Mesothelial cell of epicardium (in vitro differentiated cells): ENCODE measurements at regions not wholly inside any gene's neighbourhood (a gene's known extent, or its start where the extent isn't known, plus 50 kb on each side); places are given as distances from the start of the nearest gene placed in this dataset.

Experiments
- DNase-seq, 2 experiments: peaks; one replicate each; pipeline ENCODE4 v3.0.0; 2021; ENCODE audit warnings: low spot score in 2 of 2; ENCODE audit not compliant: unreplicated experiment in 2 of 2
- H3K27ac Mint-ChIP-seq: 2 replicates; pipeline ENCODE4 v1.8.0; 2021; ENCODE audit warnings: mixed read lengths
- H3K27me3 Mint-ChIP-seq: 2 replicates; pipeline ENCODE4 v1.8.0; 2021; ENCODE audit warnings: low read depth, mixed read lengths
- H3K36me3 Mint-ChIP-seq: 2 replicates; pipeline ENCODE4 v1.8.0; 2021; ENCODE audit warnings: mixed read lengths
- H3K4me1 Mint-ChIP-seq: 2 replicates; pipeline ENCODE4 v1.8.0; 2021; ENCODE audit warnings: mixed read lengths
- H3K4me3 Mint-ChIP-seq: 2 replicates; pipeline ENCODE4 v1.8.0; 2021; ENCODE audit warnings: mild to moderate bottlenecking, moderate library complexity, mixed read lengths
- H3K9me3 Mint-ChIP-seq: 2 replicates; pipeline ENCODE4 v1.8.0; 2021; ENCODE audit warnings: mixed read lengths
- TF ChIP-seq, protein P1 (sequence below): fragments of 200-600 bp; sonication (generic); IDR thresholded peaks from one replicate; pipeline ENCODE4 v1.5.0; 2021; ENCODE audit warnings: antibody characterized with exemption; ENCODE audit not compliant: unreplicated experiment

DNA sequence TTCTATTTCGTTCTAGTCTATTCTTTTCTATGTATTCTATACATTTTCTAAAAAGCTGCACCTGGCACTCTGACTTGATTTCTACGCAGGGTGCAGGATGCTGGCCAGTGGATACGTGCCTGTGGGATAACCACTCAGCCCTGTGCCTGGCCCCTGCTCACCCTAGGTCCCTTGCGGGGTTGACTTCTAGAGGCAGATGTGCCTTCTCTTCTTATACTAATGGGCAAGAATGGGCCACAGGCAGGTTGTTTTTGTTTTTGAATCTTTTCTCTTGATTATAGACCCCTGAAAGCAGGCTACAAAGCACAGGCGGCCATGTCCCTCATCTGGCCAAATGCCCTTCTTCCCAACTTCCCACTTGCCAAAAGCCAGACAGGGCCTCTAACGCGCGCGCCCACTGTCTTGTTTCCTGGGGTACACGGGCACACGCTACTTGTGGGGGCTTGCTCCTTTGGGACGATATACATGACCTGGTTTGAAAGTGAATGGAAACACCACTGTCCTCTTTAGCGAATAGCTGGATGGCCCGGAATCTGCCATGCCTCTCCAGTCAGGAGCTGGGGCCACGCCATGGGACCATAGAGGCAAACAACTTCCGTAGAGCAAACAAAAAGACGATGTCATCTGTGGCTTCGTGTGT is 162.7 kb upstream of the IRX2 start:
- no peak overlapping the region for H3K27ac Mint-ChIP-seq
- peak in 1 of 2 experiments; percentile 29 for DNase-seq

DNA sequence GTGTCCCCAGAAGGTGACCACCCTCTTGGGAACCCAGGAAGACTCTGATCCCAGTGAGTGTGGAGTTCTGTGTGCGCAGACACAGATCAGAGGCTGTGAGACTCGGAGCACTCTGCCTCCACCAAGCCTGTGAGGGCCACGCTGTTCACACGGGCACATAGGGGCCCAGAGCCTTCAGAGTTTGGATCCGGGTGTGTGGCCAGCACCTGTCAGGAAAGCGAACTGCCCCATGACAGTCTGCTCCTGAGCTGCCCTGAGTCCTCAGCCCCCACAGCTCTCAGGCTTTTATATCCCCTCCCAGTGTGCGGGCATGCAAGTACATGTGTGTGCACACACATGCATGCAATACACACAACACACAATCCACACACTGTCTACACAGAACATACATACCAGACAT is 161.8 kb upstream of the IRX2 start:
- Mint-ChIP-seq H3K4me1 (peaks cover 3% of the 10 kb centered on the region), H3K27ac (no peak overlapping the region), H3K36me3 (no peaks in the 10 kb centered on the region), H3K27me3 (peaks cover 44% of the 10 kb centered on the region), H3K9me3 (no peaks in the 10 kb centered on the region), H3K4me3 (no peak overlapping the region)
- DNase-seq, result peak in 1 of 2 experiments; percentile 24
- TF ChIP-seq, protein P1, sequence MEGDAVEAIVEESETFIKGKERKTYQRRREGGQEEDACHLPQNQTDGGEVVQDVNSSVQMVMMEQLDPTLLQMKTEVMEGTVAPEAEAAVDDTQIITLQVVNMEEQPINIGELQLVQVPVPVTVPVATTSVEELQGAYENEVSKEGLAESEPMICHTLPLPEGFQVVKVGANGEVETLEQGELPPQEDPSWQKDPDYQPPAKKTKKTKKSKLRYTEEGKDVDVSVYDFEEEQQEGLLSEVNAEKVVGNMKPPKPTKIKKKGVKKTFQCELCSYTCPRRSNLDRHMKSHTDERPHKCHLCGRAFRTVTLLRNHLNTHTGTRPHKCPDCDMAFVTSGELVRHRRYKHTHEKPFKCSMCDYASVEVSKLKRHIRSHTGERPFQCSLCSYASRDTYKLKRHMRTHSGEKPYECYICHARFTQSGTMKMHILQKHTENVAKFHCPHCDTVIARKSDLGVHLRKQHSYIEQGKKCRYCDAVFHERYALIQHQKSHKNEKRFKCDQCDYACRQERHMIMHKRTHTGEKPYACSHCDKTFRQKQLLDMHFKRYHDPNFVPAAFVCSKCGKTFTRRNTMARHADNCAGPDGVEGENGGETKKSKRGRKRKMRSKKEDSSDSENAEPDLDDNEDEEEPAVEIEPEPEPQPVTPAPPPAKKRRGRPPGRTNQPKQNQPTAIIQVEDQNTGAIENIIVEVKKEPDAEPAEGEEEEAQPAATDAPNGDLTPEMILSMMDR, result no peak

More for the DNA sequence above, 162.7 kb upstream of the IRX2 start:
- TF ChIP-seq, protein P1, result no peak
- H3K4me3 Mint-ChIP-seq, result no peak overlapping the region
- no peaks in the 10 kb centered on the region for H3K9me3 Mint-ChIP-seq
- peaks cover 44% of the 10 kb centered on the region for H3K27me3 Mint-ChIP-seq
- H3K4me1 Mint-ChIP-seq, result peaks cover 3% of the 10 kb centered on the region
- no peaks in the 10 kb centered on the region for H3K36me3 Mint-ChIP-seq

DNA sequence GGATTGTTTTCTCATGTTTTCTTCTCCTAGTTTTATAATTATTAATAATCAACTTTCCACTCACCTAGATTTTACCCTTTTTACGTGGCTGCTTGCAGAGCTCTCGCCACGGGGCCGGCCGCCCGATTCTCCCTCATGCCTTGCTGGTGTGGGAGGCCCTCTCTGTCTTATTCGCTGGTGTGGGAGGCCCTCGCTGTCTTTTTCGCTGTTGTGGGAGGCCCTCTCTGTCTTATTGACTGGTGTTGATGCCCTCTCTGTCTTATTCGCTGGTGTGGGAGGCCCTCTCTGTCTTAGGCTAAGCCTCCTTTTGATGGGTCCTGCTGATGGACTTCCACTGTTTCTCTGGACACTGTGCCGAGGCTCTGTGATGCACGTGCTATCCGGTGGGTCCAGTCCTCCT is 161.3 kb upstream of the IRX2 start:
- peaks cover 3% of the 10 kb centered on the region for H3K4me1 Mint-ChIP-seq
- peak in 1 of 2 experiments; percentile 27 for DNase-seq
- H3K36me3 Mint-ChIP-seq, result no peaks in the 10 kb centered on the region

DNA sequence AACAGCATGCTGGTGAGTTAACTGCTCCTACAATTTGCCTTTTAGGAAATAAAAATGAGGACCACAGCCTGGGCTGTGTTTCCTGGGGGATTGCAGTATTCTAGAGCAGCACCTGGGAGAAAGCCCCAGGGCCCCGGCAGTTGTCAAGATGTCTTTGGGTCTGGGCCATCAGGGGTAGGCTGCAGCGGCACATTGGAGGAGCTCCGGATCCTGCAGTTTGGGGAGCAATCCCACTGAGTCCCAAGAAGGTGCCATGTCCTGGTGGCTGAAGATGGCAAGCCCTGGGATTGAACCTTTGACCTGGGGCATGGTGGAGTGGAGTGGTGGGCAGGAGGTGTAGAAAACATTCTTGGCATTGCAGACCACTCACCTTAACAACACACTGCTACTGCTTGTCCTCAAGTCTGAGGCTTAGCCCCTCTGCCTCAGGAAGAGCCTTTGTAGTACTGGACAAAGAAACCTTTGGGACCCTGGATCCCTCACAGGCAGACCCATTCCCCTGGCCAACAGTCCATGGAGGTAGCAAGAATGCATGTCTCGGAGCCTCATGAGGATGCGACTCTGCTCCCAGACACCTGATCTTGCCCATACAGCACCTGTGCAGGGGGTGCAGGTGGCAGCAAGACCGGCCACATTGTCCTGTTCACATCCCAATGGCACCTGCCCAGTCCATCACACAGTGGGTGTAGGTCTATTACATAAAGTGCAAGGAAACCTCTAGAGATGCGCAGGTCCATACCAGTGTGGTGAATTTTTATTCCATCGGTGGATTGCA is 159.1 kb upstream of the IRX2 start:
- Mint-ChIP-seq H3K36me3 (no peaks in the 10 kb centered on the region), H3K27me3 (peaks cover 29% of the 10 kb centered on the region), H3K4me3 (no peak overlapping the region), H3K9me3 (no peaks in the 10 kb centered on the region), H3K27ac (no peak overlapping the region), H3K4me1 (peaks cover 13% of the 10 kb centered on the region)
- peak in 1 of 2 experiments; percentile 29 for DNase-seq
- TF ChIP-seq, protein P1, result no peak

More for the DNA sequence above, 161.3 kb upstream of the IRX2 start:
- Mint-ChIP-seq H3K27me3 (peaks cover 42% of the 10 kb centered on the region), H3K9me3 (no peaks in the 10 kb centered on the region), H3K27ac (no peak overlapping the region), H3K4me3 (no peak overlapping the region)
- TF ChIP-seq, protein P1, result no peak

DNA sequence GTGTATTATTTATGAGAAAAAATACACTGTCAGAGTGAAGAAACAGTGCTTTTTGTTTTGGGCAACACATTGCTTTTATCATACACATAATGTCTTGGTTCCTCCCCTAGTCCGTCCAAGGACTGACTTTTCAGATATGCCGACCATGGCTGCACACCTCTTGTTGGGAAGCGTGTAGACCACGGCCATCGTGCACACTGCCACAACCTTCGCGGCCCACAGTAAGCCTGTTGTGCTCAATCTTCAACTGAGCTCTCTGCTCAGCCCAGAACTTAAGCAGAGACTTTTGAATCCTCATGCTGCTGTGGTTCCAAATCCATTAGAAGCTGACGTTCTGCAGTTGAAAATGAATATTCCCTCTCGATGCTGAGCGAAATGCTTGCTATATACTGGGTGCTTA is 157.6 kb upstream of the IRX2 start:
- DNase-seq, result peak in 1 of 2 experiments; percentile 11

More for the DNA sequence above, 157.6 kb upstream of the IRX2 start:
- H3K27me3 Mint-ChIP-seq, result peaks cover 15% of the 10 kb centered on the region
- H3K4me3 Mint-ChIP-seq, result no peak overlapping the region
- TF ChIP-seq, protein P1, result no peak
- H3K9me3 Mint-ChIP-seq, result no peaks in the 10 kb centered on the region
- H3K27ac Mint-ChIP-seq, result no peak overlapping the region
- H3K4me1 Mint-ChIP-seq, result peaks cover 14% of the 10 kb centered on the region
- no peaks in the 10 kb centered on the region for H3K36me3 Mint-ChIP-seq
